ENCODE measurements at regions not wholly inside any gene's neighbourhood (a gene's known extent, or its start where the extent isn't known, plus 50 kb on each side); places are given as distances from the start of the nearest gene placed in this dataset.

DNA sequence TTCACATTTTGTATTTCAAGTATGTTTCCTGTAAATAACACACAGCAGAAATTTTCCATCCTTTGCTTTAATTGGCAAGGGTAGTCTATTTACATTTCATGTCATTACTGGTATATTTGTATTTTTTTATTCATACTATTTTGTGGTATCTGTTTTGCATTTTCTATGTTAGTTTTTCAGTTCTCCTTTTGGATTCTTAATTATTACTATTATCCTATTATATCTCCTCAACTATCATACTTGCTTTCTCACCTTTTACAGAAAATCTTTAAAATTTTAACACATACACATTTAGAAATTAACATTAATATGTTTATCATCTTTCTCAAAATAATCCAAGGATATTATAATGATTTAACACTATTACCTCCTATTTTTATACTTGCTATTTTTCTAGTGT is 918.3 kb upstream of the MAP3K7 start:
- TF ChIP-seq, protein P1, sequence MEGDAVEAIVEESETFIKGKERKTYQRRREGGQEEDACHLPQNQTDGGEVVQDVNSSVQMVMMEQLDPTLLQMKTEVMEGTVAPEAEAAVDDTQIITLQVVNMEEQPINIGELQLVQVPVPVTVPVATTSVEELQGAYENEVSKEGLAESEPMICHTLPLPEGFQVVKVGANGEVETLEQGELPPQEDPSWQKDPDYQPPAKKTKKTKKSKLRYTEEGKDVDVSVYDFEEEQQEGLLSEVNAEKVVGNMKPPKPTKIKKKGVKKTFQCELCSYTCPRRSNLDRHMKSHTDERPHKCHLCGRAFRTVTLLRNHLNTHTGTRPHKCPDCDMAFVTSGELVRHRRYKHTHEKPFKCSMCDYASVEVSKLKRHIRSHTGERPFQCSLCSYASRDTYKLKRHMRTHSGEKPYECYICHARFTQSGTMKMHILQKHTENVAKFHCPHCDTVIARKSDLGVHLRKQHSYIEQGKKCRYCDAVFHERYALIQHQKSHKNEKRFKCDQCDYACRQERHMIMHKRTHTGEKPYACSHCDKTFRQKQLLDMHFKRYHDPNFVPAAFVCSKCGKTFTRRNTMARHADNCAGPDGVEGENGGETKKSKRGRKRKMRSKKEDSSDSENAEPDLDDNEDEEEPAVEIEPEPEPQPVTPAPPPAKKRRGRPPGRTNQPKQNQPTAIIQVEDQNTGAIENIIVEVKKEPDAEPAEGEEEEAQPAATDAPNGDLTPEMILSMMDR (IDR thresholded peaks at IDR 0.05; ENCODE audit: low read depth, low read length), result no peak
- no peak for TF ChIP-seq EZH2phosphoT487 (IDR thresholded peaks at IDR 0.05; ENCODE audit: low read depth)

All from OCI-LY3 (cell line).